SH-SY5Y (cell line): ENCODE measurements at regions not wholly inside any gene's neighbourhood (a gene's known extent, or its start where the extent isn't known, plus 50 kb on each side); places are given as distances from the start of the nearest gene placed in this dataset.

Experiments
- GATA2 ChIP-seq: IDR thresholded peaks from 2 replicates; pipeline ENCODE4 v1.6.1; 2011; ENCODE audit warnings: mild to moderate bottlenecking, low read depth, low read length
- GATA3 ChIP-seq: IDR thresholded peaks from 2 replicates; pipeline ENCODE4 v1.6.1; 2011; ENCODE audit warnings: low read depth, mild to moderate bottlenecking, low read length, moderate library complexity

GRCh38 chr7:67573639-67574038 lies 577.0 kb downstream of the TYW1 start:
- no peak for TF ChIP-seq GATA2
- no peak for TF ChIP-seq GATA3
